ENCODE measurements at regions not wholly inside any gene's neighbourhood (a gene's known extent, or its start where the extent isn't known, plus 50 kb on each side); places are given as distances from the start of the nearest gene placed in this dataset.

DNA sequence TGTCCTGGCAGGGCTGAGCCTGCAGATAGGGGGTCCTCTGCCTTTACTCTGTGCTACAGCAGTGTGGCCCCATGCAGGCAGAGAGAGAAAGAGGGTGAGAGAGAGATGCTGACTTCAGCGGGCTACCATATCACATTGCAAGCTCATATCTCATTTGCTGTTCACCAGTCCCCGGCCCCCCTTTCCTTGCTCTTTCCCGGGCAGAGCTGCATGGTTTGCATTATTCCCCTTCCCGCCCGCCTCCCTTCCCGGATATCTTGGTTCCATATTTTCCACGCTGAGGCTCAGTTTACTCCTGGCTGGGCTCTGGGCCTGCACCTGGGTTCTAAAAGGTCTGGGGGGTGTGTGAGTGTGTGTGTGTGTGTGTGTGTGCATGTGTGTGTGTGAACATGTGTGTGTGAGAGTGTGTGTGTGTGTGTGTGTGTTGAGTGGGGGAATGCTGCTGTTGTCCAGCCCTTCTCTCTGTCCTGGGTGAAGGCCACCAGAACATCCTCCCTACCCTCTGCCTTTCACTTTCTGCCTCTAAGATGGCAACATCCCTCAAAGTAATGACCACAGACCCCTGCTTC lies 63.5 kb downstream of the PJA1 start:
- Histone ChIP-seq H3K79me2 (ENCODE audit: control insufficient read depth, insufficient read depth, low read length, poor library complexity) (no peaks in the 10 kb centered on the region), H3K9ac (ENCODE audit: low read length) (no peak overlapping the region), H2AFZ (ENCODE audit: insufficient read depth, low read length, poor library complexity) (no peak overlapping the region), H2AK5ac (ENCODE audit: low read length) (peak overlapping the region; percentile 35), H3K36me3 (ENCODE audit: control insufficient read depth in 1 of 2, insufficient read depth in 2 of 2, low read length in 2 of 2) (no peaks in the 10 kb centered on the region), H3K27me3 (ENCODE audit: insufficient read depth, low read length) (no peaks in the 10 kb centered on the region), H2BK12ac (ENCODE audit: low read length) (peak overlapping the region; percentile 30), H3K23ac (ENCODE audit: low read length) (no peak overlapping the region), H4K12ac (ENCODE audit: low read depth, low read length) (no peak overlapping the region), H3K14ac (ENCODE audit: low read length) (peak overlapping the region; percentile 34), H2BK120ac (ENCODE audit: insufficient read depth, low read length, poor library complexity) (no peak overlapping the region), H3K4ac (ENCODE audit: low read depth, low read length) (no peak overlapping the region), H3K18ac (ENCODE audit: low read length) (no peak overlapping the region), H3K4me2 (ENCODE audit: low read length) (no peak overlapping the region), H2BK5ac (ENCODE audit: low read depth, low read length, poor library complexity) (no peak overlapping the region), H4K8ac (ENCODE audit: low read depth, low read length) (no peak overlapping the region), H3K4me1 (ENCODE audit: control insufficient read depth in 1 of 2, insufficient read depth in 2 of 2, low read length in 2 of 2) (peaks cover 58 to 63% of the 10 kb centered on the region in 2 experiments), H3K79me1 (ENCODE audit: low read length) (peaks cover 19% of the 10 kb centered on the region), H3K4me3 (ENCODE audit: low read depth, low read length) (no peak overlapping the region), H4K91ac (ENCODE audit: low read depth, low read length) (peak overlapping the region; percentile 73), H3K9me3 (ENCODE audit: insufficient read depth, low read depth, low read length) (no peaks in the 10 kb centered on the region), H3K27ac (ENCODE audit: low read depth, low read length) (no peak overlapping the region)
- no peak for DNase-seq
- WGBS (ENCODE audit: extremely low coverage, insufficient coverage, insufficient read length) = no CpG with 5 or more reads among the region's 7 CpGs

DNA sequence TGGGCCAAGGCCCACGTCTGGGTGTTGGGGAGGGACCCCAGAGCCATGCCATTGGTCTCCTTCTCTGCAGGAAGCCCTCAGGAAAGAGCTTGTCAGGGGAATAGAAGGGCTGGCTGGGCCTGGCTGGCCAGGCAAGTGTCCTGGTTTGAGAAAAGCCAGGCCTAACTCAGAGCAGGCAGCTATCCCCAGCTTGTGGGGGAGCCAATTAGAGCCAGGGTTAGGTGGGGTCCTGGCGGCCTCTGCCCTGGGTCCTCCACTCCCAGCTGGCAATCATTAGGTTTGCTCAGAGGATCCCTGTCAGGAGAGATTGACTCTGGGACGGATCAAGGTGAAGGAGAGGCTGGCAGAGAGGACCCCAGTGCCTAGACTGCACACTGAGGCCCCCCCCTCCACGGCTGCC lies 64.8 kb downstream of the PJA1 start:
- peak overlapping the region; percentile 73 for H4K91ac ChIP-seq (ENCODE audit: low read depth, low read length)
- no peak for DNase-seq
- H3K79me1 ChIP-seq (ENCODE audit: low read length) = peaks cover 12% of the 10 kb centered on the region
- no peak overlapping the region for H3K4me3 ChIP-seq (ENCODE audit: low read depth, low read length)
- H3K4ac ChIP-seq (ENCODE audit: low read depth, low read length) = no peak overlapping the region
- no peak overlapping the region for H3K23ac ChIP-seq (ENCODE audit: low read length)
- H3K36me3 ChIP-seq (ENCODE audit: control insufficient read depth in 1 of 2, insufficient read depth in 2 of 2, low read length in 2 of 2) = no peaks in the 10 kb centered on the region
- H3K9me3 ChIP-seq (ENCODE audit: insufficient read depth, low read depth, low read length) = no peaks in the 10 kb centered on the region
- peak overlapping the region; percentile 50 for H2BK5ac ChIP-seq (ENCODE audit: low read depth, low read length, poor library complexity)
- peak overlapping the region; percentile 46 for H2AK5ac ChIP-seq (ENCODE audit: low read length)
- H3K79me2 ChIP-seq (ENCODE audit: control insufficient read depth, insufficient read depth, low read length, poor library complexity) = no peaks in the 10 kb centered on the region
- H3K14ac ChIP-seq (ENCODE audit: low read length) = peak overlapping the region; percentile 56
- no peak overlapping the region for H3K9ac ChIP-seq (ENCODE audit: low read length)
- WGBS (ENCODE audit: extremely low coverage, insufficient coverage, insufficient read length) = no CpG with 5 or more reads among the region's 4 CpGs
- no peak overlapping the region for H4K12ac ChIP-seq (ENCODE audit: low read depth, low read length)
- H4K8ac ChIP-seq (ENCODE audit: low read depth, low read length) = no peak overlapping the region
- H3K4me1 ChIP-seq (ENCODE audit: control insufficient read depth in 1 of 2, insufficient read depth in 2 of 2, low read length in 2 of 2) = peaks cover 50 to 55% of the 10 kb centered on the region in 2 experiments
- peak overlapping the region; percentile 45 for H3K27ac ChIP-seq (ENCODE audit: low read depth, low read length)
- no peak overlapping the region for H2BK12ac ChIP-seq (ENCODE audit: low read length)
- H2AFZ ChIP-seq (ENCODE audit: insufficient read depth, low read length, poor library complexity) = no peak overlapping the region
- peak overlapping the region; percentile 38 for H3K18ac ChIP-seq (ENCODE audit: low read length)
- H3K27me3 ChIP-seq (ENCODE audit: insufficient read depth, low read length) = no peaks in the 10 kb centered on the region
- H3K4me2 ChIP-seq (ENCODE audit: low read length) = no peak overlapping the region
- H2BK120ac ChIP-seq (ENCODE audit: insufficient read depth, low read length, poor library complexity) = no peak overlapping the region

DNA sequence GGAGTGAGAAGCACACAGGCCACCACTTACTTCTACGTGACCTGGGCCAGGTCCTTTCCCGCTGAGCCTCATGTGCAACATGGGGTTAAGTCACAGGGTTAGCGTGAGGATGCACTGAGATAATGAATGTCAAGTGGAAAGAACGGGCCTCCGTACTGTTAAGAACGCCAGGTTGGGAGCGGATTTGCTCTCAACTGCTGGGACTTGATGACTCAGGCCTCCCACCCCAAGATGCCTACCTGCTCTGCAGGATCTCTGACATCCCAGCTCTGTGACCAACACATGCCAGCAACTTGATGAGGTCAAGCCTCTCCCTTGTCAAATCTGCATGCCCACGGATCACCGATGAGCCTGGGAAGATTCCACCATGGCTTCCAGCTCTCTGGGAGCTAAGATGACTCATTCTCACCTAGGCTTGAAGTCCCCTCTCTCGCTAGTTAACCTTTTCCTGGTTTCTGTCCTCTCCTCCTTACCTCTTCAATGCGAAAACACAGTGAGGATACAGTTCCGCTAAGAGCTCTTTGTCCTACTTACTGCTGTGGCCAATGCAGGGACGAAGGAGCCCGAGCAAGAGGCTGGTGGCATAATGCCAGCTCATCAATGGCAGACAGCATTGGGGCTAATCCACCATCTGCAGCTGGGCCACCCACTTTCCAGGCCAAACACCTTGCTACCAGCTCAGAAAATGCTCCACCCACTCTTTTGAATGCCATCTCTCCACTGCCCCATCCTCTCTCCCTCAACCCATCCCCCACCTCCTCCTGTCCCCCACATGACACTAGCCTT lies 67.6 kb downstream of the PJA1 start:
- no peak overlapping the region for H2BK5ac ChIP-seq (ENCODE audit: low read depth, low read length, poor library complexity)
- no peak overlapping the region for H3K4ac ChIP-seq (ENCODE audit: low read depth, low read length)
- DNase-seq = peak; percentile 55 to 73
- no peak overlapping the region for H3K27ac ChIP-seq (ENCODE audit: low read depth, low read length)
- H2BK120ac ChIP-seq (ENCODE audit: insufficient read depth, low read length, poor library complexity) = no peak overlapping the region
- peak overlapping the region; percentile 18 for H3K18ac ChIP-seq (ENCODE audit: low read length)
- no peak overlapping the region for H2AK5ac ChIP-seq (ENCODE audit: low read length)
- H3K14ac ChIP-seq (ENCODE audit: low read length) = no peak overlapping the region
- no peak overlapping the region for H2BK12ac ChIP-seq (ENCODE audit: low read length)
- no peak overlapping the region for H3K4me2 ChIP-seq (ENCODE audit: low read length)
- no peaks in the 10 kb centered on the region for H3K27me3 ChIP-seq (ENCODE audit: insufficient read depth, low read length)
- H3K9me3 ChIP-seq (ENCODE audit: insufficient read depth, low read depth, low read length) = no peaks in the 10 kb centered on the region
- no peaks in the 10 kb centered on the region for H3K36me3 ChIP-seq (ENCODE audit: control insufficient read depth in 1 of 2, insufficient read depth in 2 of 2, low read length in 2 of 2)
- H4K12ac ChIP-seq (ENCODE audit: low read depth, low read length) = no peak overlapping the region
- no peaks in the 10 kb centered on the region for H3K79me2 ChIP-seq (ENCODE audit: control insufficient read depth, insufficient read depth, low read length, poor library complexity)
- no CpG with 5 or more reads among the region's 14 CpGs for WGBS (ENCODE audit: extremely low coverage, insufficient coverage, insufficient read length)
- no peak overlapping the region for H3K4me3 ChIP-seq (ENCODE audit: low read depth, low read length)
- no peak overlapping the region for H4K8ac ChIP-seq (ENCODE audit: low read depth, low read length)
- no peak overlapping the region for H2AFZ ChIP-seq (ENCODE audit: insufficient read depth, low read length, poor library complexity)
- no peak overlapping the region for H3K23ac ChIP-seq (ENCODE audit: low read length)
- H3K4me1 ChIP-seq (ENCODE audit: control insufficient read depth in 1 of 2, insufficient read depth in 2 of 2, low read length in 2 of 2) = peaks cover 46 to 48% of the 10 kb centered on the region in 2 experiments
- peaks cover 2% of the 10 kb centered on the region for H3K79me1 ChIP-seq (ENCODE audit: low read length)
- peak overlapping the region; percentile 60 for H4K91ac ChIP-seq (ENCODE audit: low read depth, low read length)
- no peak overlapping the region for H3K9ac ChIP-seq (ENCODE audit: low read length)

DNA sequence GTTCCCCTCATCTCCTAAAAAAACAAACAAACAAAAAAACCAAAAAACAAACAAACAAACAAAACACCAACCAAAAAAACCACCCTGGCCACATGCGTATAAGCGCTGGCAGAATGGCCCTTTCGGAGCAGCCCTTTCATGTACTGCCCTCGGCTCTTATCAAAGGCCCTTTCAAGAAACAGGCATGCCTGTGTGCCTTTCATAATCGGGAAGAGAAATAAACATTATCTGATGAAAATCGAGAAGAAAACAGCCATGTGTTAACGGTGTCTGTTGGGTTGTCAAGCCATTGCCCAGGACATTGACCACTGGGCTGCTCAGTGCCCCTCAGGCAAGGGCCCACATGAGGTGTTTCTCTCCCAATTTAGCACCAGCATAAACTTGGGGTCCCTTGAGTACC lies 68.3 kb downstream of the PJA1 start:
- Histone ChIP-seq H2BK120ac (ENCODE audit: insufficient read depth, low read length, poor library complexity) (no peak overlapping the region), H2BK5ac (ENCODE audit: low read depth, low read length, poor library complexity) (no peak overlapping the region), H3K79me2 (ENCODE audit: control insufficient read depth, insufficient read depth, low read length, poor library complexity) (no peaks in the 10 kb centered on the region), H3K36me3 (ENCODE audit: control insufficient read depth in 1 of 2, insufficient read depth in 2 of 2, low read length in 2 of 2) (no peaks in the 10 kb centered on the region), H2AFZ (ENCODE audit: insufficient read depth, low read length, poor library complexity) (no peak overlapping the region), H2BK12ac (ENCODE audit: low read length) (peak overlapping the region; percentile 52), H3K4ac (ENCODE audit: low read depth, low read length) (no peak overlapping the region), H3K27me3 (ENCODE audit: insufficient read depth, low read length) (no peaks in the 10 kb centered on the region), H4K91ac (ENCODE audit: low read depth, low read length) (peak overlapping the region; percentile 60), H3K23ac (ENCODE audit: low read length) (no peak overlapping the region), H3K4me1 (ENCODE audit: control insufficient read depth in 1 of 2, insufficient read depth in 2 of 2, low read length in 2 of 2) (peaks cover 42 to 43% of the 10 kb centered on the region in 2 experiments), H3K4me2 (ENCODE audit: low read length) (no peak overlapping the region), H4K8ac (ENCODE audit: low read depth, low read length) (no peak overlapping the region), H3K27ac (ENCODE audit: low read depth, low read length) (no peak overlapping the region), H3K9ac (ENCODE audit: low read length) (no peak overlapping the region), H3K14ac (ENCODE audit: low read length) (no peak overlapping the region), H3K18ac (ENCODE audit: low read length) (peak overlapping the region; percentile 18), H3K4me3 (ENCODE audit: low read depth, low read length) (no peak overlapping the region), H4K12ac (ENCODE audit: low read depth, low read length) (no peak overlapping the region), H3K79me1 (ENCODE audit: low read length) (peaks cover 2% of the 10 kb centered on the region), H2AK5ac (ENCODE audit: low read length) (no peak overlapping the region), H3K9me3 (ENCODE audit: insufficient read depth, low read depth, low read length) (no peaks in the 10 kb centered on the region)
- WGBS (ENCODE audit: extremely low coverage, insufficient coverage, insufficient read length) = no CpG with 5 or more reads among the region's 7 CpGs
- no peak for DNase-seq
